H1 (cell line): ENCODE measurements at regions not wholly inside any gene's neighbourhood (a gene's known extent, or its start where the extent isn't known, plus 50 kb on each side); places are given as distances from the start of the nearest gene placed in this dataset.

Source experiments
- CTCF ChIA-PET: fragments of 300-600 bp; sonication (Branson Sonifier 250); formaldehyde crosslinking; loops from one replicate; lab custom pipeline; 2021; ENCODE audit not compliant: partially characterized antibody; lab: Charles Lee
- POLR2A ChIA-PET: fragments of 300-600 bp; sonication (Branson Sonifier 250); formaldehyde crosslinking; loops from one replicate; lab custom pipeline; 2021; ENCODE audit warnings: inconsistent platforms; ENCODE audit not compliant: partially characterized antibody; lab: Charles Lee
- DNase-seq, 2 experiments: peaks; one replicate each; pipeline versions ENCODE4 v3.0.0 to v3.0.0-alpha.2; 2010 to 2022; ENCODE audit warnings: low spot score in 2 of 2, low read depth in 1 of 2, mixed read lengths in 1 of 2
- FAIRE-seq: peaks from 2 replicates; lab custom pipeline; 2011; peaks lifted over from hg19 to GRCh38; lab: Jason Lieb, UNC
- H2AFZ ChIP-seq: 2 replicates; pipeline ENCODE4 v1.8.1; 2012; ENCODE audit warnings: low read length, inconsistent platforms
- H2AK5ac ChIP-seq: 2 replicates; pipeline ENCODE4 v1.6.1; 2013; ENCODE audit warnings: low read depth, low read length
- H2BK120ac ChIP-seq: replicated peaks from 2 replicates; pipeline ENCODE3; 2013; ENCODE audit warnings: low read depth, low read length, inconsistent platforms
- H2BK12ac ChIP-seq: 2 replicates; pipeline ENCODE4 v1.6.1; 2013; ENCODE audit warnings: low read depth, low read length
- H2BK15ac ChIP-seq: 2 replicates; pipeline ENCODE4 v1.6.1; 2013; ENCODE audit warnings: low read length
- H2BK20ac ChIP-seq: 2 replicates; pipeline ENCODE4 v1.6.1; 2013; ENCODE audit warnings: low read length
- H2BK5ac ChIP-seq: 2 replicates; pipeline ENCODE4 v1.6.1; 2013; ENCODE audit warnings: low read depth, low read length
- H3K14ac ChIP-seq: 2 replicates; pipeline ENCODE4 v1.6.1; 2013; ENCODE audit warnings: inconsistent platforms; ENCODE audit not compliant: insufficient read length
- H3K18ac ChIP-seq: 2 replicates; pipeline ENCODE4 v1.6.1; 2013; ENCODE audit warnings: low read length; ENCODE audit errors: extremely low read depth
- H3K23ac ChIP-seq: 2 replicates; pipeline ENCODE4 v1.6.1; 2013; ENCODE audit warnings: inconsistent platforms; ENCODE audit not compliant: insufficient read length
- H3K23me2 ChIP-seq: 2 replicates; pipeline ENCODE4 v1.6.1; 2013; ENCODE audit warnings: low read depth, low read length
- H3K27ac ChIP-seq: 2 replicates; pipeline ENCODE4 v1.6.1; 2011; ENCODE audit warnings: low read depth, low read length, inconsistent platforms
- H3K27me3 ChIP-seq, 4 experiments: replicated peaks in 1 of 4; 1 replicate in 1 of 4; 2 replicates in 3 of 4; pipeline versions ENCODE4 v1.6.1 to v1.8.1; 2011 to 2013; ENCODE audit warnings: low read length in 3 of 4, mild to moderate bottlenecking in 3 of 4, inconsistent platforms in 2 of 4, mixed read lengths in 2 of 4, moderate library complexity in 1 of 4; ENCODE audit not compliant: control insufficient read depth in 3 of 4, insufficient read depth in 3 of 4; ENCODE audit errors: extremely low read depth in 1 of 4
- H3K36me3 ChIP-seq, 4 experiments: 2 replicates each; pipeline versions ENCODE4 v1.6.1 to v1.8.1; 2011 to 2013; ENCODE audit warnings: mild to moderate bottlenecking in 4 of 4, low read length in 3 of 4, moderate library complexity in 2 of 4, control low read depth in 1 of 4, inconsistent platforms in 1 of 4; ENCODE audit not compliant: insufficient read depth in 4 of 4, control insufficient read depth in 2 of 4
- H3K4ac ChIP-seq: replicated peaks from 2 replicates; pipeline ENCODE3; 2013; ENCODE audit warnings: low read length, low read depth, mixed read lengths, inconsistent platforms; ENCODE audit not compliant: insufficient read length
- H3K4me1 ChIP-seq, 4 experiments: replicated peaks in 1 of 4; 1 replicate in 1 of 4; 2 replicates in 3 of 4; pipeline versions ENCODE4 v1.6.1 to v1.8.1; 2011 to 2013; ENCODE audit warnings: low read length in 3 of 4, inconsistent platforms in 2 of 4, mixed read lengths in 1 of 4; ENCODE audit not compliant: insufficient read depth in 4 of 4, control insufficient read depth in 3 of 4
- H3K4me2 ChIP-seq, 2 experiments: 2 replicates each; pipeline versions ENCODE4 v1.6.1 to v1.8.1; 2011 to 2013; ENCODE audit warnings: low read depth in 2 of 2, low read length in 2 of 2, control low read depth in 1 of 2, inconsistent platforms in 1 of 2, mild to moderate bottlenecking in 1 of 2; ENCODE audit not compliant: insufficient read depth in 1 of 2
- H3K4me3 ChIP-seq, 4 experiments: fragments of 200-600, 300-600 bp in 1 of 4; sonication (generic), shearing (Covaris generic), sonication (Bioruptor Twin) in 1 of 4; 2 replicates each; pipeline versions ENCODE4 v1.5.1 to v1.8.1; 2011 to 2016; ENCODE audit warnings: low read length in 4 of 4, low read depth in 3 of 4, control low read depth in 2 of 4, inconsistent platforms in 2 of 4, mild to moderate bottlenecking in 2 of 4, mixed read lengths in 1 of 4, moderate library complexity in 1 of 4; ENCODE audit not compliant: insufficient read depth in 2 of 4; ENCODE audit errors: extremely low read depth in 1 of 4
- H3K56ac ChIP-seq: replicated peaks from 2 replicates; pipeline ENCODE3; 2013; ENCODE audit warnings: low read depth, mild to moderate bottlenecking, mixed read lengths, low read length, inconsistent platforms; ENCODE audit not compliant: insufficient read length
- H3K79me1 ChIP-seq: 2 replicates; pipeline ENCODE4 v1.6.1; 2013; ENCODE audit warnings: low read depth, low read length, control low read depth
- H3K79me2 ChIP-seq, 2 experiments: 2 replicates each; pipeline versions ENCODE4 v1.6.1 to v1.8.1; 2012 to 2013; ENCODE audit warnings: low read length in 2 of 2, mild to moderate bottlenecking in 2 of 2, inconsistent platforms in 1 of 2; ENCODE audit not compliant: insufficient read depth in 2 of 2, control insufficient read depth in 1 of 2
- H3K9ac ChIP-seq, 4 experiments: replicated peaks in 1 of 4; 1 replicate in 1 of 4; 2 replicates in 3 of 4; pipeline versions ENCODE4 v1.6.1 to v1.8.1; 2011 to 2013; ENCODE audit warnings: low read depth in 3 of 4, low read length in 3 of 4, control low read depth in 2 of 4, mild to moderate bottlenecking in 2 of 4, moderate library complexity in 2 of 4, inconsistent platforms in 1 of 4; ENCODE audit errors: extremely low read depth in 1 of 4
- H3K9me3 ChIP-seq, 2 experiments: 2 replicates each; pipeline versions ENCODE4 v1.6.1 to v1.8.1; 2012 to 2013; ENCODE audit warnings: mild to moderate bottlenecking in 2 of 2, moderate library complexity in 2 of 2, control low read depth in 1 of 2, inconsistent platforms in 1 of 2, low read depth in 1 of 2, low read length in 1 of 2, mixed read lengths in 1 of 2; ENCODE audit not compliant: insufficient read depth in 2 of 2
- H4K20me1 ChIP-seq, 2 experiments: replicated peaks in 1 of 2; 2 replicates each; pipeline versions ENCODE3 to v1.8.1; 2011 to 2013; ENCODE audit warnings: inconsistent platforms in 2 of 2, low read length in 2 of 2, mild to moderate bottlenecking in 1 of 2; ENCODE audit not compliant: insufficient read depth in 2 of 2, control insufficient read depth in 1 of 2
- H4K5ac ChIP-seq: 2 replicates; pipeline ENCODE4 v1.6.1; 2013; ENCODE audit warnings: low read length, low read depth, mixed read lengths, inconsistent platforms; ENCODE audit not compliant: insufficient read length
- H4K8ac ChIP-seq: 2 replicates; pipeline ENCODE4 v1.8.0; 2013; ENCODE audit warnings: mild to moderate bottlenecking, moderate library complexity, low read length, inconsistent platforms; ENCODE audit not compliant: insufficient read depth; ENCODE audit errors: extremely low read depth
- H4K91ac ChIP-seq: replicated peaks from 2 replicates; pipeline ENCODE3; 2013; ENCODE audit warnings: low read length, mixed read lengths, inconsistent platforms; ENCODE audit not compliant: insufficient read length
- GABPA ChIP-seq: IDR thresholded peaks from 2 replicates; pipeline ENCODE4 v1.6.1; 2011; ENCODE audit warnings: mild to moderate bottlenecking, low read length, moderate library complexity, borderline replicate concordance; ENCODE audit not compliant: insufficient read depth
- PHF8 ChIP-seq: fragments of 200-600 bp; sonication (generic); conservative IDR thresholded peaks from 2 replicates; pipeline ENCODE4 v1.7.1; 2012; ENCODE audit warnings: low read depth, mild to moderate bottlenecking, inconsistent platforms, low read length, moderate library complexity
- SRF ChIP-seq: IDR thresholded peaks from 2 replicates; pipeline ENCODE4 v1.6.1; 2011; ENCODE audit warnings: mild to moderate bottlenecking, low read depth, low read length, moderate library complexity
- TAF1 ChIP-seq: IDR thresholded peaks from 2 replicates; pipeline ENCODE4 v1.6.1; 2011; ENCODE audit warnings: mild to moderate bottlenecking, low read depth, low read length
- WGBS, 2 experiments: shearing (Covaris generic) in 1 of 2; methylation state at CpG; one replicate each; pipeline versions ENCODE4 v1.1.6 to v1.1.7; 2013 to 2015; ENCODE audit warnings: low lambda C conversion rate in 2 of 2, mixed read lengths in 2 of 2, inconsistent platforms in 1 of 2, low coverage in 1 of 2, missing lambda C conversion rate in 1 of 2; ENCODE audit not compliant: insufficient replicate concordance in 2 of 2, insufficient coverage in 1 of 2, insufficient read length in 1 of 2; ENCODE audit errors: extremely low coverage in 1 of 2, missing lambda C conversion rate in 1 of 2; 5-methylcytosine and 5-hydroxymethylcytosine counted together

GRCh38 chr7:41792120-41792519 lies 89.2 kb upstream of the INHBA start:
- no peak overlapping the region for H2BK120ac ChIP-seq
- no peak overlapping the region for H2BK12ac ChIP-seq
- no peaks in the 10 kb centered on the region for H3K23me2 ChIP-seq
- no peaks in the 10 kb centered on the region for H3K9me3 ChIP-seq
- H4K20me1 ChIP-seq, result no peaks in the 10 kb centered on the region
- no peaks in the 10 kb centered on the region for H3K27me3 ChIP-seq
- no peaks in the 10 kb centered on the region for H3K4me1 ChIP-seq
- no peak overlapping the region for H3K4me2 ChIP-seq
- H3K4me3 ChIP-seq, result no peak overlapping the region
- H4K91ac ChIP-seq, result no peak overlapping the region
- no peak overlapping the region for H2AK5ac ChIP-seq
- no peak overlapping the region for H4K8ac ChIP-seq
- no peak overlapping the region for H4K5ac ChIP-seq
- POLR2A ChIA-PET, result no interaction called here
- no peak overlapping the region for H3K23ac ChIP-seq
- no peak overlapping the region for H3K27ac ChIP-seq
- no peak overlapping the region for H2BK5ac ChIP-seq
- H3K18ac ChIP-seq, result no peak overlapping the region
- H3K14ac ChIP-seq, result no peak overlapping the region
- no peaks in the 10 kb centered on the region for H3K36me3 ChIP-seq
- H3K79me1 ChIP-seq, result no peaks in the 10 kb centered on the region
- 94% methylated on average over 5 of the region's 5 CpGs; no CpG with 5 or more reads in 1 of the 2 experiments for WGBS, 2 experiments
- H3K4ac ChIP-seq, result no peak overlapping the region
- no peaks in the 10 kb centered on the region for H3K79me2 ChIP-seq
- CTCF ChIA-PET, result no interaction called here
- H2BK20ac ChIP-seq, result no peak overlapping the region
- DNase-seq, result no peak
- H3K9ac ChIP-seq, result no peak overlapping the region
- H2AFZ ChIP-seq, result no peak overlapping the region
- FAIRE-seq, result no peak
- no peak overlapping the region for H2BK15ac ChIP-seq
- H3K56ac ChIP-seq, result no peak overlapping the region
- TF ChIP-seq GABPA, result no peak
- no peak for TF ChIP-seq SRF
- TF ChIP-seq TAF1, result no peak
- TF ChIP-seq PHF8, result no peak
